ENCODE measurements at regions not wholly inside any gene's neighbourhood (a gene's known extent, or its start where the extent isn't known, plus 50 kb on each side); places are given as distances from the start of the nearest gene placed in this dataset.

- H3K4me3 ChIP-seq = no peak overlapping the region
- POLR2A ChIA-PET (ENCODE audit: unreplicated experiment) = interaction anchor here (0.7 kb wide), 1 partner anchor 460 kb away, joined by 3 read pairs; no protein-coding TSS in a partner anchor
- intact Hi-C loops (cut with micrococcal nuclease; ENCODE audit: unreplicated experiment) = no loop called here
- H3K36me3 ChIP-seq (ENCODE audit: low read depth) = no peaks in the 10 kb centered on the region
- no peak overlapping the region for H3K27ac ChIP-seq
- no peaks in the 10 kb centered on the region for H3K9me3 ChIP-seq (ENCODE audit: insufficient read depth, low read depth)
- CTCF ChIA-PET = no interaction called here
- peaks cover 16% of the 10 kb centered on the region for H3K4me1 ChIP-seq (replicated peaks; ENCODE audit: insufficient read depth)
- H2AFZ ChIP-seq = no peak overlapping the region
- H3F3A ChIP-seq (ENCODE audit: insufficient read depth, low read depth) = peaks cover 3% of the 10 kb centered on the region; the same call in 1 of the 2 replicates
- no peak overlapping the region for H3K4me2 ChIP-seq
- no peaks in the 10 kb centered on the region for H4K20me1 ChIP-seq (ENCODE audit: insufficient read depth)
- no peaks in the 10 kb centered on the region for H3K27me3 ChIP-seq (ENCODE audit: insufficient read depth, low read depth)
- DNase-seq = no peak
- H3K79me2 ChIP-seq (ENCODE audit: low read depth) = no peaks in the 10 kb centered on the region
- TF ChIP-seq CTCF (conservative IDR thresholded peaks at IDR 0.05) = no peak
- no peak for TF ChIP-seq EZH2 (IDR thresholded peaks at IDR 0.05; ENCODE audit: low read depth)
- H3K9me2 ChIP-seq (ENCODE audit: insufficient read depth) = no peaks in the 10 kb centered on the region
- no TSS peak for BruUV-seq (replicated peaks)
Measured at GRCh38 chr10:10915215-10915614, 102.5 kb upstream of the CELF2 start.

- Histone ChIP-seq H3K4me3 (no peak overlapping the region), H2AFZ (no peak overlapping the region), H3K9me3 (ENCODE audit: insufficient read depth, low read depth) (no peaks in the 10 kb centered on the region), H3K27ac (no peak overlapping the region), H3K4me1 (replicated peaks; ENCODE audit: insufficient read depth) (peaks cover 3% of the 10 kb centered on the region; the same call in 1 of the 2 replicates), H4K20me1 (ENCODE audit: insufficient read depth) (no peaks in the 10 kb centered on the region), H3F3A (ENCODE audit: insufficient read depth, low read depth) (no peaks in the 10 kb centered on the region), H3K4me2 (no peak overlapping the region), H3K27me3 (ENCODE audit: insufficient read depth, low read depth) (no peaks in the 10 kb centered on the region), H3K9me2 (ENCODE audit: insufficient read depth) (no peaks in the 10 kb centered on the region), H3K36me3 (ENCODE audit: low read depth) (no peaks in the 10 kb centered on the region), H3K79me2 (ENCODE audit: low read depth) (no peaks in the 10 kb centered on the region)
- intact Hi-C loops (cut with micrococcal nuclease; ENCODE audit: unreplicated experiment) = no loop called here
- TF ChIP-seq CTCF (conservative IDR thresholded peaks at IDR 0.05) (no peak), EZH2 (IDR thresholded peaks at IDR 0.05; ENCODE audit: low read depth) (no peak)
- DNase-seq = no peak
- ChIA-PET POLR2A (ENCODE audit: unreplicated experiment) (no interaction called here), CTCF (no interaction called here)
- BruUV-seq (replicated peaks) = no TSS peak
Measured at GRCh38 chr10:10917031-10917430, 100.6 kb upstream of the CELF2 start.

GRCh38 chr10:10919976-10920375 is 97.7 kb upstream of the CELF2 start:
- Histone ChIP-seq H3F3A (ENCODE audit: insufficient read depth, low read depth) (no peaks in the 10 kb centered on the region), H3K27me3 (ENCODE audit: insufficient read depth, low read depth) (no peaks in the 10 kb centered on the region), H3K27ac (no peak overlapping the region), H3K36me3 (ENCODE audit: low read depth) (no peaks in the 10 kb centered on the region), H4K20me1 (ENCODE audit: insufficient read depth) (no peaks in the 10 kb centered on the region), H3K4me3 (no peak overlapping the region), H2AFZ (no peak overlapping the region), H3K4me2 (no peak overlapping the region), H3K4me1 (replicated peaks; ENCODE audit: insufficient read depth) (no peaks in the 10 kb centered on the region), H3K9me2 (ENCODE audit: insufficient read depth) (no peaks in the 10 kb centered on the region), H3K9me3 (ENCODE audit: insufficient read depth, low read depth) (no peaks in the 10 kb centered on the region), H3K79me2 (ENCODE audit: low read depth) (no peaks in the 10 kb centered on the region)
- BruUV-seq (replicated peaks) = no TSS peak
- intact Hi-C loops (cut with micrococcal nuclease; ENCODE audit: unreplicated experiment) = no loop called here
- TF ChIP-seq EZH2 (IDR thresholded peaks at IDR 0.05; ENCODE audit: low read depth) (no peak), CTCF (conservative IDR thresholded peaks at IDR 0.05) (no peak)
- DNase-seq = no peak
- ChIA-PET CTCF (no interaction called here), POLR2A (ENCODE audit: unreplicated experiment) (no interaction called here)
